ENCODE measurements at regions not wholly inside any gene's neighbourhood (a gene's known extent, or its start where the extent isn't known, plus 50 kb on each side); places are given as distances from the start of the nearest gene placed in this dataset.
A peak's percentile ranks its signal among the peaks of the same experiment; 100 is the strongest.

DNA sequence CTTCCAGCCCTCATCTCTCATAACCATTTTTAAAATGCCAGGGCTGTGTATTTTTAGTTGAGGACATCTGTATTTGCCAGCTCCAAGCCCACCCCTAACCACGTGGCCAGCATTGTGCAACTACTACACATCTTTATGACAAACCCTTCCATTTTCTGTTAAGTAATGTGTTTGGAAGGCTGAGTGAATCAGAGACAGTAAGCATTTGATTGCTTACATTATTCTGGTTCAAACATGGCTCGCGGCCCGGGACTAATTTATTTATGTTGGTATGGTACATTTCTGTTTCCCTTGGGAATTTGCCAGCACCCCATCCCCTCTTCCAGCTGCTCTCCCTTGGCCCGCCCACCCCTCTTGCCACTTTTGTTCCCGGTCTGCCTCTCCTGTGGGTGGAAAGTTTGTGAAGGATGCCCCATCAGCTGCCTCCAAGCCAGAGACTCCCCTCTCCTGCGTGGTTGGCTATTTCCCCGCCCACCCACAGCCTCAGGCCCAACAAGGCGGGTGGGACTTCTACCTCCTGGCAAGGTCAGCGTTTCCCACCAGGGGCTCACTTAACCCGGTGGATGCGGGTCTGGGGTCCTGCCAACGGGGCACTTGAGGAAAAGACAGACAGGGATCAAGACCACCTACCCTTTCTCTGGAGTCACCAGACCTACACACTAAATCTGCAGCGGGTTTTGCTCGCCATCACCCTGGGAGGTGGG, 162.2 kb downstream of the HSD17B3 start:
- peak; percentile 96 for DNase-seq (ENCODE audit: extremely low spot score)
- WGBS: 27% methylated on average over 12 of the region's 15 CpGs
- Histone ChIP-seq H3K36me3 (no peaks in the 10 kb centered on the region), H3K27ac (replicated peaks in 1 of 4) (peak overlapping the region; percentile 79 to 86 (median 82)), H3K4me1 (peaks cover 11 to 79% (median 75%) of the 10 kb centered on the region in 4 donors), H3K27me3 (no peaks in the 10 kb centered on the region), H3K9me3 (no peaks in the 10 kb centered on the region), H3K4me3 (no peak overlapping the region)
- intact Hi-C loops (cut with DNase I): loop anchor here (5.0 kb wide), 1 partner anchor 57 kb away; no protein-coding TSS in a partner anchor
- TF ChIP-seq EP300 (IDR thresholded peaks at IDR 0.05) (no peak), POLR2AphosphoS5 (IDR thresholded peaks at IDR 0.05) (peak; percentile 57 to 80), POLR2A (IDR thresholded peaks at IDR 0.05; ENCODE audit: low read depth) (no peak)
- TF ChIP-seq, protein P1, sequence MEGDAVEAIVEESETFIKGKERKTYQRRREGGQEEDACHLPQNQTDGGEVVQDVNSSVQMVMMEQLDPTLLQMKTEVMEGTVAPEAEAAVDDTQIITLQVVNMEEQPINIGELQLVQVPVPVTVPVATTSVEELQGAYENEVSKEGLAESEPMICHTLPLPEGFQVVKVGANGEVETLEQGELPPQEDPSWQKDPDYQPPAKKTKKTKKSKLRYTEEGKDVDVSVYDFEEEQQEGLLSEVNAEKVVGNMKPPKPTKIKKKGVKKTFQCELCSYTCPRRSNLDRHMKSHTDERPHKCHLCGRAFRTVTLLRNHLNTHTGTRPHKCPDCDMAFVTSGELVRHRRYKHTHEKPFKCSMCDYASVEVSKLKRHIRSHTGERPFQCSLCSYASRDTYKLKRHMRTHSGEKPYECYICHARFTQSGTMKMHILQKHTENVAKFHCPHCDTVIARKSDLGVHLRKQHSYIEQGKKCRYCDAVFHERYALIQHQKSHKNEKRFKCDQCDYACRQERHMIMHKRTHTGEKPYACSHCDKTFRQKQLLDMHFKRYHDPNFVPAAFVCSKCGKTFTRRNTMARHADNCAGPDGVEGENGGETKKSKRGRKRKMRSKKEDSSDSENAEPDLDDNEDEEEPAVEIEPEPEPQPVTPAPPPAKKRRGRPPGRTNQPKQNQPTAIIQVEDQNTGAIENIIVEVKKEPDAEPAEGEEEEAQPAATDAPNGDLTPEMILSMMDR (IDR thresholded peaks at IDR 0.05): no peak

DNA sequence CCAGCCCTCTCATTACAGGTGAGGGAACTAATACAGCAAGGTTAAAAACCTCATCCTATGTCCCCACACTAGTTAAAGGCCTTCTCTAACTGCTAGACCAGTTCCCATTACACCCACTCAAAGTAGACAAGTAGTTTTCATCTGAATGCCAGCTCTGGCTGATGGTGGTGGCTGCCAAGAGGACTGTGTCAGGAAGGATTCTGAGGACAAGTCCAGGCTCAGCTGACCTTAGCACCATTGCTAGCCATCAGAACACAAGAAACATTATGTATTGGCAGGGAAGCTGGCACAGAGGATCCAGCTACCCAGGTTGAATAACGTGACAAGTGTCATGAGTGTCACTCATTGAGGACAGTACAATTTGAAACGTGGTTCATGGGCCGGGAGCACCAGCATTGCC, 163.4 kb downstream of the HSD17B3 start:
- DNase-seq (ENCODE audit: extremely low spot score): no peak

DNA sequence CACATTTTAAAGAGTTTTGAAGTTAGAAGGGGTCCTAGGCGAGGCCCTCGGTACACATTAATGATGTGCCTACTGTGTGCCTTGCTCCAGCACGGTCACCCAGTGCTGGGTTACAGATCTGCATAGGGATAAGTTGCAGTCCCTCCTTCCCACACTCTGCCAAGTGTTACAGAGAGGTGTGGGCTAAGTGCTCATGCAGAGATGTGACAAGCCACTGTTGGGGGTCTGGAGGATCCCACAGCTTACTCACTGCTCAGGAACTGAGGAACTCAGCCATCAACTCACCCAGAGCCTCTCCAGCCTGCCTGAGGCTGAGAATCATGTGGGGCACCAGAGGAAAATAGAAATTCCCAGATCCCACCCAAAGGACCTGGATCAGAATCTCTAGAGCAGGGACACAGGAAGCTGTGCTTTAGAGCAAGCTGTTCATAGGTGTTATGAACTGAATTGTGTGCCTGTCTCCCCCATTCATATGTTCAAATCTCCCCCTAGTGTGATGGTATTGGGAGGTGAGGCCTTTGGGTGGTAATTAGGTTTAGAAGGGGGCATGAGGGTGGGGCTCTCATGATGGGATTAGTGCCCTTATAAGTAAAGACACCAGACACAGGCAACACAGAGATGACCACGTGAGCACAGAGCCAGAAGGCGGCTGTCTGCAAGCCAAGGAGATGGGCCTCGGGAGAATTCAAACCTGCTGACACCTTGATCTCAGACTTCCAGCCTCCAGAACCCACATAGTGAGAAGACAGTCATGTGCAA, 164.1 kb downstream of the HSD17B3 start:
- 52% methylated on average over 6 of the region's 6 CpGs for WGBS
- H3K36me3 ChIP-seq: no peaks in the 10 kb centered on the region
- H3K4me1 ChIP-seq: peaks cover 11 to 83% (median 75%) of the 10 kb centered on the region in 4 donors
- no peaks in the 10 kb centered on the region for H3K27me3 ChIP-seq
- no peaks in the 10 kb centered on the region for H3K9me3 ChIP-seq
- intact Hi-C loops (cut with DNase I): loop anchor here (5.0 kb wide), 1 partner anchor 56 kb away; no protein-coding TSS in a partner anchor
- H3K4me3 ChIP-seq: peak overlapping the region in 3 of 4 donors; percentile 25 to 47 (median 33)
- TF ChIP-seq POLR2AphosphoS5 (IDR thresholded peaks at IDR 0.05): no peak
- no peak for TF ChIP-seq POLR2A (IDR thresholded peaks at IDR 0.05; ENCODE audit: low read depth)
- TF ChIP-seq, protein P1 (IDR thresholded peaks at IDR 0.05): no peak
- H3K27ac ChIP-seq (replicated peaks in 1 of 4): peak overlapping the region; percentile 79 to 86 (median 82)
- DNase-seq (ENCODE audit: extremely low spot score): no peak

More for the DNA sequence above, 163.4 kb downstream of the HSD17B3 start:
- Histone ChIP-seq H3K4me3 (no peak overlapping the region), H3K4me1 (peaks cover 11 to 80% (median 78%) of the 10 kb centered on the region in 4 donors), H3K9me3 (no peaks in the 10 kb centered on the region), H3K27me3 (no peaks in the 10 kb centered on the region), H3K27ac (replicated peaks in 1 of 4) (peak overlapping the region; percentile 79 to 86 (median 82)), H3K36me3 (no peaks in the 10 kb centered on the region)
- intact Hi-C loops (cut with DNase I): loop anchor here (5.0 kb wide), 1 partner anchor 56 kb away; no protein-coding TSS in a partner anchor
- 77% methylated on average over 3 of the region's 3 CpGs for WGBS
- no peak for TF ChIP-seq POLR2A (IDR thresholded peaks at IDR 0.05; ENCODE audit: low read depth)

DNA sequence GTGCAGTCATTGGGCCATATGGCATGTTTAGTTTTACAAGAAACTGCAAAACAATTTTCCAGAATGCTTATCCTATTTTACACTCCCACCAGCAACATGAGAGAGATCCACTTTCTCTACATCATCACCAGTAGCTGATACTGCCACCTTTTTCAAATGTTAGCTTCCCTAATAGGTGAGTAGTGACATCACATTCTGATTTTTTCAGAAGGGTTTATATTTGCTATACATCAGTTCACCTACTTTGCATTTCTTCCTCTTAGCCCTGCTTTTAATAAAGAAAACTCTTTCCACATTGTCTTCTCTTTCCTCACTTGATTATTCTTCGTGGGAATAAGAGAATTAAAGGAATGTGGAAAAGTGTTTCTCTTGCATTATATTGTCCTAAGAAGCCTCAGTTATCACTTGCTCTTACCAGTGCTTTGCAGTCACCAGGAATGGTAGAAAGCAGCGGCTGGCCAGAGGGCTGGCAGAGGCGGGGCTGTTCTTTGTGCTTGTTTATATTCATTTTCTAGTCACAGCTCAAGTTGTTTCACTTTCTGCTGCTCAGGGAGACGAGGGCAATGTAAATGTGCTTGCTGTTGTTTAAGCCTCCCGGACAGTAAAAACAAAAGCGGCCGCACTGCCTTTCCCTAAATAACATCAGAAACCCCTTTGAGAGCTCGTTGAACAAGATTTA, 164.8 kb downstream of the HSD17B3 start:
- Histone ChIP-seq H3K4me1 (peaks cover 11 to 83% (median 75%) of the 10 kb centered on the region in 4 donors), H3K27me3 (no peaks in the 10 kb centered on the region), H3K4me3 (peak overlapping the region in 3 of 4 donors; percentile 25 to 47 (median 33)), H3K27ac (replicated peaks in 1 of 4) (peak overlapping the region; percentile 79 to 86 (median 82)), H3K9me3 (no peaks in the 10 kb centered on the region), H3K36me3 (no peaks in the 10 kb centered on the region)
- WGBS: 5% methylated on average over 8 of the region's 8 CpGs
- DNase-seq (ENCODE audit: extremely low spot score): no peak
- intact Hi-C loops (cut with DNase I): loop anchor here (5.0 kb wide), 1 partner anchor 55 kb away; no protein-coding TSS in a partner anchor
- TF ChIP-seq EP300 (IDR thresholded peaks at IDR 0.05): no peak
- peak; percentile 36 to 52 for TF ChIP-seq POLR2AphosphoS5 (IDR thresholded peaks at IDR 0.05)

DNA sequence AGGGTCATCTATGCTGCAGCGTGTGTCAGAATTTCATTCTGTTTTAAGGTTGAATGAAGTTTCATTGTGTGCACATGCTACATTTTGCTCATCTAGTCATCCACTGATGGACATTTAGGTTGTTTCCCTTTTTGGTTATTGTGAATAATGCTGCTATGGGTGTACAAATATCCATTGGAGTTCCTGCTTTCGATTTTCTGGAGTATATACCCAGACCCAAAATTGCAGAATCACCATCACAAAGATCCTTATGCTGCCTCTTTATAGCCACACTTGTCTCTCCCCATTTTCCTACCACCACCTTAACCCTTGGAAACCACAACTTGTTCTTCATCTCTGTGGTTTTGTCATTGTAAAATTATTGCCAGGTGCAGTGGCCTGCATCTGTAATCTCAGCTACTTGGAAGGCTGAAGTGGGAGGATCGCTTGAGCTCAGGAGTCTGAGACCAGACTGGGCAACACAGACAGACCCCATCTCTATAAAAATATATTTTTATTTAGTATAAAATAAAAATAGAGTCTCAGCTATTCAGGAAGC, 166.2 kb downstream of the HSD17B3 start:
- no peaks in the 10 kb centered on the region for H3K27me3 ChIP-seq
- H3K9me3 ChIP-seq: no peaks in the 10 kb centered on the region
- no peaks in the 10 kb centered on the region for H3K36me3 ChIP-seq
- TF ChIP-seq POLR2A (IDR thresholded peaks at IDR 0.05; ENCODE audit: low read depth) (no peak), EP300 (IDR thresholded peaks at IDR 0.05) (no peak), POLR2AphosphoS5 (IDR thresholded peaks at IDR 0.05) (no peak)
- TF ChIP-seq, protein P1 (IDR thresholded peaks at IDR 0.05): no peak
- WGBS: 92% methylated on average over 3 of the region's 3 CpGs
- DNase-seq (ENCODE audit: extremely low spot score): no peak
- H3K4me1 ChIP-seq: peaks cover 11 to 71% (median 62%) of the 10 kb centered on the region in 4 donors
- H3K4me3 ChIP-seq: no peak overlapping the region
- H3K27ac ChIP-seq (replicated peaks in 1 of 4): peak overlapping the region in 2 of 4 donors; percentile 4 to 6
- intact Hi-C loops (cut with DNase I): loop anchor here (5.0 kb wide), 1 partner anchor 54 kb away; no protein-coding TSS in a partner anchor

All from esophagus muscularis mucosa (tissue), 4 donors.